GM23338 (cell line): ENCODE measurements at regions not wholly inside any gene's neighbourhood (a gene's known extent, or its start where the extent isn't known, plus 50 kb on each side); places are given as distances from the start of the nearest gene placed in this dataset.

Experiments used
- ATAC-seq: fragments of 200-7000 bp; cut with Tn5 transposase; 3 replicates; pipeline ENCODE4 v1.9.1; 2020
- DNase-seq: peaks from one replicate; pipeline ENCODE4 v3.0.0-alpha.2; 2015; ENCODE audit warnings: low spot score
- H2AFZ ChIP-seq: fragments of 200-600 bp; sonication (generic); 2 replicates; pipeline ENCODE4 v1.8.0; 2016; ENCODE audit warnings: antibody characterized with exemption, mild to moderate bottlenecking, moderate library complexity
- H3F3A ChIP-seq: fragments of 200-600 bp; sonication (generic); replicated peaks from 2 replicates; pipeline ENCODE4 v1.8.0; 2017; ENCODE audit warnings: antibody characterized with exemption, mixed run types, low read depth
- H3K27ac ChIP-seq: fragments of 200-600 bp; sonication (generic); 2 replicates; pipeline ENCODE4 v1.6.1; 2016; ENCODE audit warnings: low read depth
- H3K27me3 ChIP-seq: fragments of 200-600 bp; sonication (generic); 2 replicates; pipeline ENCODE4 v1.8.0; 2016; ENCODE audit warnings: mild to moderate bottlenecking, mixed run types, moderate library complexity; ENCODE audit not compliant: insufficient read depth
- H3K36me3 ChIP-seq: fragments of 200-600 bp; sonication (generic); 2 replicates; pipeline ENCODE4 v1.8.0; 2016; ENCODE audit warnings: mild to moderate bottlenecking; ENCODE audit not compliant: insufficient read depth
- H3K4me1 ChIP-seq: fragments of 200-600 bp; sonication (generic); 2 replicates; pipeline ENCODE4 v1.8.0; 2016; ENCODE audit warnings: mild to moderate bottlenecking, moderate library complexity; ENCODE audit not compliant: insufficient read depth
- H3K4me2 ChIP-seq: fragments of 200-600 bp; sonication (generic); 2 replicates; pipeline ENCODE4 v1.7.1; 2017; ENCODE audit warnings: mixed run types
- H3K4me3 ChIP-seq: fragments of 200-600 bp; sonication (generic); 2 replicates; pipeline ENCODE4 v1.6.1; 2016; ENCODE audit warnings: mixed run types
- H3K79me2 ChIP-seq: fragments of 200-600 bp; sonication (generic); replicated peaks from 2 replicates; pipeline ENCODE4 v1.8.0; 2017; ENCODE audit warnings: mild to moderate bottlenecking; ENCODE audit not compliant: insufficient read depth
- H3K9me2 ChIP-seq: fragments of 200-600 bp; sonication (generic); 2 replicates; pipeline ENCODE4 v1.8.0; 2017; ENCODE audit not compliant: insufficient read depth
- H4K20me1 ChIP-seq: fragments of 200-600 bp; sonication (generic); replicated peaks from 2 replicates; pipeline ENCODE4 v1.8.0; 2017; ENCODE audit warnings: mild to moderate bottlenecking; ENCODE audit not compliant: insufficient read depth
- H3K27ac Mint-ChIP-seq: 2 replicates; pipeline ENCODE4 v1.8.0; 2020; ENCODE audit warnings: inconsistent platforms, mild to moderate bottlenecking, moderate library complexity, mixed read lengths
- H3K27me3 Mint-ChIP-seq: 3 replicates; pipeline ENCODE4 v1.8.0; 2022; ENCODE audit warnings: low read depth, mild to moderate bottlenecking, moderate library complexity, mixed read lengths, inconsistent platforms; ENCODE audit not compliant: insufficient read depth, poor library complexity
- H3K36me3 Mint-ChIP-seq: 3 replicates; pipeline ENCODE4 v1.8.0; 2021; ENCODE audit warnings: low read depth, mild to moderate bottlenecking, inconsistent platforms, moderate library complexity, mixed read lengths
- H3K4me1 Mint-ChIP-seq: 3 replicates; pipeline ENCODE4 v1.8.0; 2020; ENCODE audit warnings: mild to moderate bottlenecking, inconsistent platforms, mixed read lengths
- H3K4me3 Mint-ChIP-seq: 3 replicates; pipeline ENCODE4 v1.8.0; 2021; ENCODE audit warnings: moderate library complexity, mild to moderate bottlenecking, inconsistent platforms, mixed read lengths
- H3K9me3 Mint-ChIP-seq: 3 replicates; pipeline ENCODE4 v1.8.0; 2020; ENCODE audit warnings: moderate library complexity, mild to moderate bottlenecking, inconsistent platforms, mixed read lengths
- CREB1 ChIP-seq: fragments of 250-450 bp; sonication (Bioruptor Pico); IDR thresholded peaks from 2 replicates; pipeline ENCODE4 v1.5.0; 2020; ENCODE audit warnings: low read depth, mild to moderate bottlenecking, moderate library complexity
- CTCF ChIP-seq, 2 experiments: fragments of 200-600 bp in 1 of 2; sonication (generic) in 1 of 2; conservative IDR thresholded peaks; 2 replicates each; pipeline versions ENCODE4 v1.5.1 to v1.6.1; 2016 to 2017; ENCODE audit warnings: antibody characterized with exemption in 2 of 2, low read depth in 2 of 2, mild to moderate bottlenecking in 2 of 2, moderate library complexity in 1 of 2
- ETS1 ChIP-seq: IDR thresholded peaks from 2 replicates; pipeline ENCODE4 v1.6.1; 2016; ENCODE audit warnings: antibody characterized with exemption
- EZH2 ChIP-seq: fragments of 200-600 bp; sonication (generic); IDR thresholded peaks from one replicate; pipeline ENCODE4 v1.8.0; 2017; ENCODE audit warnings: antibody characterized with exemption, mild to moderate bottlenecking, low read depth; ENCODE audit not compliant: unreplicated experiment
- EZH2phosphoT487 ChIP-seq: fragments of 200-600 bp; sonication (generic); IDR thresholded peaks from one replicate; pipeline ENCODE4 v1.8.1; 2018; ENCODE audit warnings: antibody characterized with exemption; ENCODE audit not compliant: unreplicated experiment
- JUNB ChIP-seq: IDR thresholded peaks from one replicate; pipeline ENCODE4 v1.6.1; 2016; ENCODE audit warnings: antibody characterized with exemption; ENCODE audit not compliant: unreplicated experiment
- NANOG ChIP-seq: IDR thresholded peaks from 2 replicates; pipeline ENCODE4 v1.6.1; 2016; ENCODE audit warnings: antibody characterized with exemption, borderline replicate concordance
- REST ChIP-seq: IDR thresholded peaks from one replicate; pipeline ENCODE4 v1.6.1; 2018; ENCODE audit warnings: antibody characterized with exemption; ENCODE audit not compliant: unreplicated experiment
- STAT1 ChIP-seq: IDR thresholded peaks from one replicate; pipeline ENCODE4 v1.6.1; 2016; ENCODE audit warnings: antibody characterized with exemption; ENCODE audit not compliant: unreplicated experiment
- ZNF114 ChIP-seq: fragments of 250-450 bp; sonication (Bioruptor Pico); IDR thresholded peaks from 2 replicates; pipeline ENCODE4 v1.5.0; 2020; ENCODE audit warnings: mild to moderate bottlenecking, moderate library complexity
- ZNF331 ChIP-seq: fragments of 250-450 bp; sonication (Bioruptor Pico); IDR thresholded peaks from 2 replicates; pipeline ENCODE4 v1.5.0; 2020; ENCODE audit warnings: low read depth, mild to moderate bottlenecking, moderate library complexity

- no peak overlapping the region for H3K4me2 ChIP-seq
- Mint-ChIP-seq H3K36me3 (no peaks in the 10 kb centered on the region), H3K4me1 (no peaks in the 10 kb centered on the region), H3K27me3 (no peaks in the 10 kb centered on the region), H3K4me3 (no peak overlapping the region), H3K27ac (no peak overlapping the region), H3K9me3 (no peaks in the 10 kb centered on the region)
- no peaks in the 10 kb centered on the region for H3K36me3 ChIP-seq
- DNase-seq (no peak), ATAC-seq (no peak)
- H3F3A ChIP-seq = no peaks in the 10 kb centered on the region
- no peaks in the 10 kb centered on the region for H3K79me2 ChIP-seq
- no peaks in the 10 kb centered on the region for H3K4me1 ChIP-seq
- H3K9me2 ChIP-seq = 0 out of 2 replicates have a peak, but pooled peaks cover 4% of the 10 kb centered on the region
- TF ChIP-seq CREB1 (CRISPR knock-in tag) = no peak
- TF ChIP-seq ETS1 = no peak
- no peak overlapping the region for H3K4me3 ChIP-seq
- H3K27me3 ChIP-seq = no peaks in the 10 kb centered on the region
- no peaks in the 10 kb centered on the region for H4K20me1 ChIP-seq
- H2AFZ ChIP-seq = no peak overlapping the region
- H3K27ac ChIP-seq = no peak overlapping the region
These were observed 286.0 kb upstream of the KYNU start for GRCh38 chr2:142591420-142591819.

- Histone ChIP-seq H4K20me1 (no peaks in the 10 kb centered on the region), H3K4me1 (no peaks in the 10 kb centered on the region), H3K9me2 (no peaks in the 10 kb centered on the region), H3F3A (no peaks in the 10 kb centered on the region), H3K27ac (no peak overlapping the region), H3K79me2 (no peaks in the 10 kb centered on the region), H3K27me3 (no peaks in the 10 kb centered on the region), H3K36me3 (no peaks in the 10 kb centered on the region), H3K4me2 (no peak overlapping the region), H2AFZ (no peak overlapping the region), H3K4me3 (no peak overlapping the region)
- DNase-seq (no peak), ATAC-seq (no peak)
- Mint-ChIP-seq H3K4me1 (no peaks in the 10 kb centered on the region), H3K36me3 (no peaks in the 10 kb centered on the region), H3K27ac (no peak overlapping the region), H3K4me3 (no peak overlapping the region), H3K27me3 (no peaks in the 10 kb centered on the region), H3K9me3 (no peaks in the 10 kb centered on the region)
- TF ChIP-seq JUNB = no peak
- no peak for TF ChIP-seq EZH2
- TF ChIP-seq ZNF331 (CRISPR knock-in tag) = no peak
- no peak for TF ChIP-seq CTCF (conservative IDR thresholded peaks at IDR 0.05; ENCODE audit: low read depth in 2 of 2)
- TF ChIP-seq CREB1 (CRISPR knock-in tag) = no peak
- no peak for TF ChIP-seq NANOG
- no peak for TF ChIP-seq ETS1
- TF ChIP-seq STAT1 = no peak
- no peak for TF ChIP-seq EZH2phosphoT487
- TF ChIP-seq REST = no peak
- TF ChIP-seq ZNF114 = no peak
These were observed 289.2 kb upstream of the KYNU start for GRCh38 chr2:142588269-142588668.
